ENCODE measurements at regions not wholly inside any gene's neighbourhood (a gene's known extent, or its start where the extent isn't known, plus 50 kb on each side); places are given as distances from the start of the nearest gene placed in this dataset.

DNA sequence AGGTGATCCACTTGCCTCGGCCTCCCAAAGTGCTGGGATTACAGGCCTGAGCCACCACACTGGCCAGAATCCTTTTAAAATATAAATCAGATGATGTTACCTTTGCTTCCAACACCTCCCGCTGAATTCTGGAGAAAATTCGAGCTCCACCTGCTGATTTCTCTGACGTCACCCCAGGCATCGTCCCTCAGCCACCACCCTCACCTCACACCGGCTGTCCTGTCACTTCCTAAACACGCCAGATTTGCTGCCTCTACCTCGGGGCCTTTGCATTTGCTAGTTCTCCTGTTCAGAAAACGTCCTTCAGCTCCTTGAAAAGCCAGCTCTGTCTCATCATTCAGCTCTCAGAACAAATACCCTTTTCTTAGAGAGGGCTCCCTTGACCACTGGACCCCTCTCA is 57.9 kb downstream of the FBXO2 start:
- no peak overlapping the region for H3K4me3 ChIP-seq (ENCODE audit: low read depth, low read length)
- H3K27me3 ChIP-seq (ENCODE audit: insufficient read depth, low read length) = peaks cover 51% of the 10 kb centered on the region
- no peaks in the 10 kb centered on the region for H3K4me1 ChIP-seq (ENCODE audit: control insufficient read depth, insufficient read depth, low read length, unreplicated experiment)
- no peak overlapping the region for H3K27ac ChIP-seq (ENCODE audit: low read depth, low read length)
- no peaks in the 10 kb centered on the region for H3K79me2 ChIP-seq (ENCODE audit: control insufficient read depth, insufficient read depth, low read length, unreplicated experiment)
- H3K36me3 ChIP-seq (ENCODE audit: insufficient read depth, low read length) = no peaks in the 10 kb centered on the region
- H2AFZ ChIP-seq (ENCODE audit: low read length, unreplicated experiment) = no peak overlapping the region

GRCh38 chr1:11595285-11595684 is 58.9 kb downstream of the FBXO2 start:
- no peaks in the 10 kb centered on the region for H3K4me1 ChIP-seq (ENCODE audit: control insufficient read depth, insufficient read depth, low read length, unreplicated experiment)
- H3K79me2 ChIP-seq (ENCODE audit: control insufficient read depth, insufficient read depth, low read length, unreplicated experiment) = no peaks in the 10 kb centered on the region
- H2AFZ ChIP-seq (ENCODE audit: low read length, unreplicated experiment) = no peak overlapping the region
- H3K36me3 ChIP-seq (ENCODE audit: insufficient read depth, low read length) = no peaks in the 10 kb centered on the region
- H3K4me3 ChIP-seq (ENCODE audit: low read depth, low read length) = no peak overlapping the region
- no peak overlapping the region for H3K27ac ChIP-seq (ENCODE audit: low read depth, low read length)
- H3K27me3 ChIP-seq (ENCODE audit: insufficient read depth, low read length) = peaks cover 55% of the 10 kb centered on the region

GRCh38 chr1:11594625-11595024 is 59.6 kb downstream of the FBXO2 start:
- peaks cover 55% of the 10 kb centered on the region for H3K27me3 ChIP-seq (ENCODE audit: insufficient read depth, low read length)
- no peak overlapping the region for H3K4me3 ChIP-seq (ENCODE audit: low read depth, low read length)
- H2AFZ ChIP-seq (ENCODE audit: low read length, unreplicated experiment) = no peak overlapping the region
- no peaks in the 10 kb centered on the region for H3K4me1 ChIP-seq (ENCODE audit: control insufficient read depth, insufficient read depth, low read length, unreplicated experiment)
- H3K79me2 ChIP-seq (ENCODE audit: control insufficient read depth, insufficient read depth, low read length, unreplicated experiment) = no peaks in the 10 kb centered on the region
- no peaks in the 10 kb centered on the region for H3K36me3 ChIP-seq (ENCODE audit: insufficient read depth, low read length)
- H3K27ac ChIP-seq (ENCODE audit: low read depth, low read length) = no peak overlapping the region

GRCh38 chr1:11594222-11594621 is 60.0 kb downstream of the FBXO2 start:
- H3K79me2 ChIP-seq (ENCODE audit: control insufficient read depth, insufficient read depth, low read length, unreplicated experiment) = no peaks in the 10 kb centered on the region
- H3K27me3 ChIP-seq (ENCODE audit: insufficient read depth, low read length) = peaks cover 59% of the 10 kb centered on the region
- H2AFZ ChIP-seq (ENCODE audit: low read length, unreplicated experiment) = no peak overlapping the region
- no peaks in the 10 kb centered on the region for H3K4me1 ChIP-seq (ENCODE audit: control insufficient read depth, insufficient read depth, low read length, unreplicated experiment)
- no peaks in the 10 kb centered on the region for H3K36me3 ChIP-seq (ENCODE audit: insufficient read depth, low read length)
- no peak overlapping the region for H3K27ac ChIP-seq (ENCODE audit: low read depth, low read length)
- H3K4me3 ChIP-seq (ENCODE audit: low read depth, low read length) = no peak overlapping the region

DNA sequence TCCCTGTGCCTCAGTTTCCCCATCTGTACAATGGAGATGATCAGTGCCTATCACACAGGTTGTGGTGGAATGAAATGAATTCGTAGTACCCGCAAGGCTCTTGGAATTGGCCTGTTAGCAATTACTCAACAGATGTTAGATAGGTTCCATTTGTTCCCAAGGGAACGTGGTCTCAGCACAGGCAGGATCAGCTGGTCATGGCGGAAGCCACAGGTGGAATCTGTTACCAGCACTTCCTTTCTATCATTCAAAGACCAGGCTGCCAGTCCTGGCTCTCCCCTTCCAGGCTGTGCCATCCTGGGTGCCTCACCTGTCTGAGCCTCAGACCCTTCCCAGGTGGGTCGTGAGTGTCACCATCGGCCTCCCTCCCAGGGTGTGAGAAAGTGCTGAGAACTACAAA is 61.5 kb downstream of the FBXO2 start:
- H3K4me1 ChIP-seq (ENCODE audit: control insufficient read depth, insufficient read depth, low read length, unreplicated experiment) = no peaks in the 10 kb centered on the region
- no peak overlapping the region for H3K4me3 ChIP-seq (ENCODE audit: low read depth, low read length)
- H3K36me3 ChIP-seq (ENCODE audit: insufficient read depth, low read length) = no peaks in the 10 kb centered on the region
- no peak overlapping the region for H2AFZ ChIP-seq (ENCODE audit: low read length, unreplicated experiment)
- H3K79me2 ChIP-seq (ENCODE audit: control insufficient read depth, insufficient read depth, low read length, unreplicated experiment) = no peaks in the 10 kb centered on the region
- H3K27me3 ChIP-seq (ENCODE audit: insufficient read depth, low read length) = peaks cover 68% of the 10 kb centered on the region
- H3K27ac ChIP-seq (ENCODE audit: low read depth, low read length) = no peak overlapping the region

DNA sequence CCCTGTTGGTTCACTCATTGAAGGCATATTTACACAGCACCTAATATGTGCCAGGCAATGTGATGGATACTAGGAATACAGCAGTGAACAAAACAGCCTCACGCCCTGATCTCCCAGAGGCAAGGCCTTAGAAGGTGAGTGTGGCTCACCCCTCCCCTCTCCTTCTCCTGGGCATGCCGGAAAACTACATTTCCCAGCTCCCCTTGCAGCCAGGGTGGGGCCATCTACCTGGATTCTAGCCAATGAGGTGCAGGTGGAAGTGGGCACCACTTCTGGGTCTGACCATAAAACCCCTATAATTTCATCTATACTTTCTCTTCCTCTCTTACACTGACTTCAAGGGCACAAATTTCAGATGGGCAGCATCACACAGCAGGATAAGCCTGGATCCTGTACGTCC is 63.8 kb downstream of the FBXO2 start:
- Histone ChIP-seq H2AFZ (ENCODE audit: low read length, unreplicated experiment) (no peak overlapping the region), H3K79me2 (ENCODE audit: control insufficient read depth, insufficient read depth, low read length, unreplicated experiment) (no peaks in the 10 kb centered on the region), H3K27me3 (ENCODE audit: insufficient read depth, low read length) (peaks cover 86% of the 10 kb centered on the region), H3K4me3 (ENCODE audit: low read depth, low read length) (no peak overlapping the region), H3K27ac (ENCODE audit: low read depth, low read length) (no peak overlapping the region), H3K4me1 (ENCODE audit: control insufficient read depth, insufficient read depth, low read length, unreplicated experiment) (no peaks in the 10 kb centered on the region), H3K36me3 (ENCODE audit: insufficient read depth, low read length) (no peaks in the 10 kb centered on the region)

All from ACC112 (cell line).